Right renal pelvis (tissue), 4 donors: ENCODE measurements at regions not wholly inside any gene's neighbourhood (a gene's known extent, or its start where the extent isn't known, plus 50 kb on each side); places are given as distances from the start of the nearest gene placed in this dataset.
"Not testable (repeated sequence)": the region's sequence is repeated elsewhere in the genome, so short reads cannot be mapped to it uniquely, and the experiment has no call there.

Experiments used
- DNase-seq, 4 donors: peaks; one replicate each; pipeline ENCODE4 v3.0.0-alpha.2; 2013; ENCODE audit warnings: low read depth in 4 of 4, low spot score in 3 of 4, missing footprints in 1 of 4

DNA sequence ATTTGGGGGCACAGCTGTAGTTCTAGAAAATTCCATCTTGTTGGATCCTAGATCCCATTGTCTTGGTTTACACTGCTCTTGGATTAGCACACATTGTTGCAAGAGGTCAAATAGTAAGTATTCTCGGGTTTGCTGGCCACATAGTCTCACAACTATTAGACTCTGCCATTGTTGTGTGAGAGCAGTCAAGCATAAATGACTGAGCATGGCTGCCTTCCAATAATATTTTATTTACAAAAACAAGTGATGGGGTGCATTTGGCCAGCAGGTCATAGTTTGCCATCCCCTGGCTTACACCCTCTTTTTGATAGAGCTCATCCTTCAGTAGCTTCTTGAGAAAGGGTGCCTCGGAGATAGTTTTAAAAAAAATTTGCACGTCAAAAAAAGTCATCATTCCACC is 77.9 kb upstream of the ALX4 start:
- DNase-seq, result no peak

DNA sequence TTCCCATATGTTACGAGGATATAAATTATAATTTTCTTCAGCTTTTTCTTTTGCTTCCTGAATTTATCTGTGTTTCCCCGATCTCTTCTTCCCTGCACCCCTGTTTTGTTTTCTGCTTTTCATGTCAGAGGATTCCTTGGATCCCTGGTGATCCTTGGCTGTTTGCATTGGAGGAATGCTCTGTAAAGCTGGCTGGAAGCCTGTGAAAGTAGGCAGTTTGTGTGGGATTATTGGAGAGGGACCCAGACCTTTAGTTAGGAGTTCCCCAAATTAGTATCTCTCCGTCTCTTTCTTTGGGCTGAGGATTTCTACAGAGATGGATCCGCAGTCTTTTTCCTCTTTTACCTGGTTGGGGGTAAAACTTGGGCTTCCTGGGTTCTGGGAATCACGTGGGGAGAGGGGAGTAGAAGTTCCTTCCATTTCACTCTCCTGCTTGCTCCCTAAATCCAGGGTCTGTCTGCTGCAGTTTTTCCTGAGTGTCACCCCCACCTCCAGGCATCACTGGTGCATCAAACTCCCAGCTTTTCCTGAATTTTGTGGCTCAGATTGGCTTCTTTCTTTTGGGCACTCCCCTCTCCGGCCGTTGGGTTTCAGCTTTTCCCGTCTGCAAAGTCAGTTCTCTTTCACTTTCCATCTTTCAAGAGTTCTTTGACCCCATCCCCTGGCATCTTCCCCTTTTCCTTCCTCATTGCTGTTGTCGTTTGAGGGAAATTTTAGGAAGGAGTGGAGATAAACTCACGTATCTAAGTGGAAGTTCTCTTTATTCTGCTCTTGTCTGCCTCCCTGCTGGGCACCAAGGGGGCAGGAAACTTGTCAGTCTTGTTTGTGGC is 79.1 kb upstream of the ALX4 start:
- no peak for DNase-seq

DNA sequence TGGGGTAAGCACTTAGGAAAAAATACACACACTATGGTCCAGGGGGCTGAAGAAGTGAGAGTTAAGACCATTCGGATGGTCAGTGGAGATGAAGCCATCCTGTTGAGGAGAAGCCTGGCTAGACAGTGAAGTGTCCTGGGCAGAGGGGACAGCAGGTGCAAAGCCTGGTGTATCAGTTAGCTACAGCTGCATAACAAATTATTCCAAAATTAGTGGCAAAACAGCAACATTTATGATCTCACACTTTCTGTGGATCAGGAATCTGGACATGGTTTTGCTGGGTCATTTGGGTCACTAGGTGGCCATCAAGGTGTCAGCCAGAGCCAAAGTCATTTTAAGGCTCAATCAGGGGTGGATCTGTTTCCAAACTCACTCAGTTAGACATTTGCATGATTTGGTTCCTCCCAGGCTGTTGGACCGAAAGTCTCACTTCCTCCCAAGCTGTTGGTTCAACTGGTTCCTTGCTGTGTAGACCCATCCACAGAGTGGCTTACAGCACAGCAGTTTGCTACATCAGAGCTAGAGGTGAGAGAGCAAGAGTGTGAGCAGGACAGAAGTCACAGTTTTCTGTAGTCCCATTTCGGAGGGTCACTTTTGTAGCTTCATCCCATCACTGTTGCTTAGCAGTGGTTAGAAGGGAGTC is 80.1 kb upstream of the ALX4 start:
- no peak for DNase-seq

DNA sequence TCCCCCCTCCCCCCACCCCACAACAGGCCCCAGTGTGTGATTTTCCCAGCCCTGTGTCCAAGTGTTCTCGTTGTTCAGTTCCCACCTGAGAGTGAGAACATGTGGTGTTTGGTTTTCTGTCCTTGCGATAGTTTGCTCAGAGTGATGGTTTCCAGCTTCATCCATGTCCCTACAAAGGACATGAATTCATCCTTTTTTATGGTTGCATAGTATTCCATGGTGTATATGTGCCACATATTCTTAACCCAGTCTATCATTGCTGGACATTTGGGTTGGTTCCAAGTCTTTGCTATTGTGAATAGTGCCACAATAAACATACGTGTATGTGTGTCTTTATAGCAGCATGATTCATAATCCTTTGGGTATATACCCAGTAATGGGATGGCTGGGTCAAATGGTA is 81.1 kb upstream of the ALX4 start:
- not testable (repeated sequence) for DNase-seq

DNA sequence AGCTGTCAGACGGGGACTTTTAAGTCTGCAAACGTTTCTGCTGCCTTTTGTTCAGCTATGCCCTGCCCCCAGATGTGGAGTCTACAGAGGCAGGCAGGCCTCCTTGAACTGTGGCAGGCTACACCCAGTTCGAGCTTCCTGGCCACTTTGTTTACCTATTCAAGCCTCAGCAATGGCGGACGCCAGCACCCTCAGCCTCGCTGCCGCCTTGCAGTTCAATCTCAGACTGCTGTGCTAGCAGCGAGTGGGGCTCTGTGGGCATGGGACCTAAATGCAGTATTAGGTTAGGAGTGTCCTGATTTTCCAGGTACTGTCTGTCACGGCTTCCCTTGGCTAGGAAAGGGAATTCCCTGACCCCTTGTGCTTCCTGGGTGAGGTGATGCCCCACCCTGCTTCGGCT is 86.8 kb upstream of the ALX4 start:
- DNase-seq, result not testable (repeated sequence)

DNA sequence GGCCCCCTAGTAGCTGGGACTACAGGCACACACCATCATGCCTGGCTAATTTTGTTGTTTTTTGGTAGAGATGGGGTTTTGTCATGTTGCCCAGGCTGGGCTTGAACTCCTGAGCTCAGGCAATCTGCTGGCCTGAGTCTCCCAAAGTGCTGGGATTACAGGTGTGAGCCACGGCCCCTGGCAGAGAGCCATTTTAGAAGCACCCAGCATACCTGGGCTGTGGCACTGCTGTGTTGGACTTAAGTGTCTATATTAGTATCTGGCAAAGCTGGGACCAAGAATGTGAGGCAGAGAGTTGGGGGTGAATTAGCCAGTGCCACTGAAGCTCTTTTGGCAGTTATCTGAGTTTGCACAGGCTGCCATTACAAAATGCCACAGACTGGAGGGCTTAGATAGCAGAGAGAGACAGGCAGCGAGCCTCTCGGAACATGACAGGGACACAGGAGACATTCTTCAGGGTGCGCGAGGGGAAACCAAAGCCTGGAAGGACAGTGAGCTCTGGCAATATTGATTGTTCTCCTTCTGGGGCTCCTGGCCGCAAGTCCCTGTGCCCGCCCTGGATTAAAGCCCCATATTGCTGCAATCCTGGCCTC is 87.7 kb upstream of the ALX4 start:
- no peak for DNase-seq

DNA sequence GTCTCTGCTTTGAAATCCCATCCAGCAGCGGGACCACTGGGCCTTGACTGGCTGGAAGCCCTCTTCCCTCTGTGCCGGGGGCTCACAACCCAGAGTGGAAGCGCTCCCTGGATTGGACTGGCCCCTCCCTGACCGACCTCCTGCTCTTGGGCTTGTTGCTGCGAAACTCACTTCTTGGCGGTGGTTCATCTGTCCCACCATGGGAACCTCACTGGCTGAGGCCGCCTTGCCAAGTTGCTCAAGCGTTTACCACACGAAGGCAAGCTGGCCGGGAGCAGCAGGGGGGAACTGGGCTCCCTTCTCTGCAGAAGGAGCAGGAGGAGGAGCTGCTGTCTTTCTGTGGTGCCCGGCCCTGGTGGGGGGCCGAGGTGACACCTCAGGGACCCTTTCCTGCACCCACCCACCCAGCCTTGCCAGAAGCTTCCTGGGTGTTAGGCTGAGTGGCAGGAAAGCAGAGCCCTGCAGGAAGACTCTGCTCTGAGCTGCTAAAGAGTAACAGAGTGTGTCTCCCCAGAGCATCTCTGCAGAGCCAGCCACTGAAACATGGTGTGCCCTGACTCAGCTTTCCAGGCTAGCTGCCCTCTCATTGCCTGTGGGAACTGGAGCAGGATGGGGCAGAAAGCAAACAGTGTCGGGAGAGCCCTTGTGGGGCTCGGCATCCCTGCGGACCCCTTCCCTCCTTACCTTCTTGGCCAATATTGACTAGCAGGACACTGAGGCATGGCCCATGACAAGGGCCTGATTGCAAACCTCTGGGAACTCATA is 88.5 kb upstream of the ALX4 start:
- no peak for DNase-seq

DNA sequence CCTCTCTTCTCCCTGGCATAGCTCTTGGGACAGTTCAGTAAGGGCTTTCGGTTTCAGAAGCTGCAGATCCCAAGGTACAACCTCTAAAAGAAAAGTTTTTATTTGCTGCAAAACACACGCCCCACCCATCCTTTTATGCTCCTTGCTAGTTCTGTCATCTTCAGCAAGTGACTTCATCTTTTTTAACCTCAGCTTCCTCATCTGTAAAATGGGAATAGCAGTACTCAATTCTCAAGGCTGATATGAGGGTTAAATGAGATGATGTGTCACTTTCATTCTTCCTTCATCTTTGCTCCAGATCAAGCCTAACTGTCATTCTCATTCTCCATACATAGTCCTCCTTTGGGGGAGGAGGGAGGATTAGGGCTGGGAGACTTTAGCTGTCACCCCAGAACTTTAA is 90.0 kb upstream of the ALX4 start:
- no peak for DNase-seq

DNA sequence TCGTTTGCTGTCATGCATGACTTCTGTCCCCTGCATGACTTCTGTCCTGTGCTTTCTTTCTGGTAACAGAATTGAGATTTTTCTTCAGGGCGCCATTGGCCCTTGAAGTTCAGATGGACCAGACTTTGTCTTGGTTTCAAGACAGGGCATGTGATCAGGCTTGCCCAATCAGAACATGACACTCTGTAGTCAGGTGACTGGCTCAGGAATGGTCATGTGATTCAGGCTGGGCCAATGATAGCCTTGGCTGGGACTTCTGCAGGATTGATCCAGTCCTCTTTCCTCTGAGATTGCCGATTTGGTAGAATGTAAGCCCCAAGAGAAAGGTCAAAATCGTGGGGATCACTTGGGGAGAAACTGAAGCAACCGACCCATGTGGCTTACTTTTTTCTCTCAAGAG is 90.5 kb upstream of the ALX4 start:
- no peak for DNase-seq

DNA sequence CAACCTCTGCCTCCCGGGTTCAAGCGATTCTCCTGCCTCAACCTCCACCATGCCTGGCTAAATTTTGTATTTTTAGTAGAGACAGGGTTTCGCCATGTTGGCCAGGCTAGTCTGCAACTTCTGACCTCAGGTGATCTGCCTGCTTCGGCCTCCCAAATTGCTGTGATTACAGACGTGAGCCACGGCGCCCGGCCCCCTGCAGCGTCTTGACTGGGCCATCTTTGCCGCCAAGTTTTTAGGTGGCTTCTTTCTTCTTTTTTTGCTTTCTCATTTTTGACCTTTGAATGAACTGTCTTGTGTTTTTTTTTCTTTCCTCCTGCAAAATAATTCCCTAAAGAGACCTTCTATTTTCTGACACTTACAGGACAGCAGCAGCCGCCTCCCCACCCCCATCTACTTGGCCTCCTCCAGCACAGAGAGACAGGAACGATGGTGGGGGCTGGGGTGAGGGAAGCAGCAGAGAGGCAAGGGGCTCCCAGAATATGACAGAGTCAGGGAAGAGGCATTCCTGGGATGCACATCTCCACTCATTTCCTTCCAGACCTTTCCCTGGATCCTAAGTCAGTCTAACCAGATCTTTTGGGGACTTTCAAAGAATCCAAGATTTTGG is 92.6 kb upstream of the ALX4 start:
- no peak for DNase-seq

DNA sequence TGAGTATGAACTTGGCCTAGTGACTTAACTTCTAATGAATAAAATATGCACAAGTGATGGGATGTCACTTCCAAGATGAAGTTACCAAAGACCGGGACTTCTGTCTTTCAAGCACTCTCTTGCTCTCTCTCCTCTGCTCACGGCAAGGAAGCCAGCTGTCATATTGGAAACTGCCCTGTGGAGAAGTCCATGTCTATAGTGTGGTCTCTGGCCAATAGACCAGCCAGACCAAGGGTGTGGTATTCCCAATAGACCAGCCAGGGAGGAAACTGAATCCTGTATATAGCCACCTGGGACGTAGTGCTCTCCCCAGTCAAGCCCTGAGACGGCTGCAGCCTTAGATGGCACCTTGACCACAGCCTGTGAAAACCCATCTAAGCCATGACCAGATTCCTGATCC is 93.2 kb upstream of the ALX4 start:
- DNase-seq, result no peak

DNA sequence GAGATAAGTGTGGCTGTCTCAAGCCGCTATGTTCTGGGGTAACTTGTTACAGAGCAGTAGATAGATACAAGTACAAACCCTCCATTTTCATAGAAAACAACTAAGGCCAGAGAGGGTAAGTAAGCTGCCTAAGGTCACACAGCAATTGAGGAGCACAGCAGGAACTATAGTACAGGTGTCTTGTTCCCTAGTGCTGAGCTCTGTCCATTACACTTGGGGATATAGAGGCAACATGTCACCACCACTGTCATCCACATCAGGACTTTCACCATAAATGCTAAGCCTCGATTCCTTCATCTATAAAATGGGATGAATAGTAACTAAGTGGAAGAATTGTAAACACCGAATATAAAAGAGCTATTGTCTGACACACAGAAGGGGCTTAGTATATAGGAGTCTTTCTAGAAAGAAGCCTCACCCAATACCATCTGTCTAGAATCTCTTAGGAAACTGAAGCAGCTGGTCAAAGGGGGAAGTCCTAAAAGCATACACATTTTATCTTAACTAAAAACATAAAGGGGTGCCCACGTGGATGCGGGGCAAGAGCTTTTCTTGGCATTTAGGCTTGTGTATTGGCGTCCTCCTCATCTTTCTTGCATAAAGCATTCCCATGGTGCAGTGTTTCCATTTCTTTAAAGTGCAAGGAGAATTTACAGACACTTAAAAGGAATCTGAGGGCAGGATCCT is 93.8 kb upstream of the ALX4 start:
- DNase-seq, result no peak

DNA sequence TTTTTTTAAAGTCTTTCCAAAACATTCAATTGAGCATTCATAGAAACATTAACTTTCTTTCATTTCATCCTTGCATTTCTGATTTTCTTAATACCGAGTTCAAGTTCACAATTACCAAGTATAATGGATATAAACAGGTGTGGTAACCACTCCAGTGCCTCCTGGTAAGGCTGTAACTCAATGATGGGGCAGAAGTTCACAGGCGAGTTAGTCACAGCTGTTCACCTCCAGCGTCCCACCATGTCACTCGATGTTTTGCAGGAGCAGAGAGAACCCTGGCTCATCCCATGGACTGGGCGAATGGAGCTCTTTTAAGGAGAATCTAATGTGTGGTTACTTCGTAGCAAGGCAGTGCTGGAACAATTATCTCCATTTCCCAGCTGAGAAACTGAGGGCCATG is 94.4 kb upstream of the ALX4 start:
- no peak for DNase-seq

DNA sequence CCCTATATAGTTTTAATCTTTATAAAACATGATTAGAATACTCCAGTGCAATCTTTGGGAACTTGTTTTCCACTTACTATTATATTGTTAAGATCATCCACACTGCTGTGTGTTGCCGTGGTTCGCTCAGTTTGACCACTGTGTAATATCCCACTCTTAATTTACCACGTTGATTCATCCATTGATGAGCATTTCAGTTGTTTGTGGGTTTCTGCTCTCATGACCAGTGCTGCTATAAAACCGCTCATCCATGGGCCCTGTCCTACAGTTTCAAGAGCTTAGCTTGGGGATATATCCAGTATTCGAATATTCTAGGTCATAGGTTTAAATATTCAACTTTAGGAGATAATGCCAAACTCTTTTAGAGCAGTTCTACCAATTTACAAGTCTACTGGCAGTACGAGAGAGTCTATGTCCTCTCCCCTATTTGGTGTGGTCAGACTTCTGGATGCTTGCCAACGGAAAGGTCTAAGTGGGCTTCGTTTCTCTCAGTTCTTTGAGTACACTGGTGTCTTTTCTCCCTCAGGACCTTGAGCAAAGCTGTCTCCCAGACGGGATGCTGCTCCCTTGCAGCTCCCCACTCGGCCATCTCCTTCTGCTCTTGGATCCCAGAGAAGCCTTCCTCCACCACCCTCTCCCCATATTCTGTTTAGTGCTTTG is 94.9 kb upstream of the ALX4 start:
- no peak for DNase-seq

DNA sequence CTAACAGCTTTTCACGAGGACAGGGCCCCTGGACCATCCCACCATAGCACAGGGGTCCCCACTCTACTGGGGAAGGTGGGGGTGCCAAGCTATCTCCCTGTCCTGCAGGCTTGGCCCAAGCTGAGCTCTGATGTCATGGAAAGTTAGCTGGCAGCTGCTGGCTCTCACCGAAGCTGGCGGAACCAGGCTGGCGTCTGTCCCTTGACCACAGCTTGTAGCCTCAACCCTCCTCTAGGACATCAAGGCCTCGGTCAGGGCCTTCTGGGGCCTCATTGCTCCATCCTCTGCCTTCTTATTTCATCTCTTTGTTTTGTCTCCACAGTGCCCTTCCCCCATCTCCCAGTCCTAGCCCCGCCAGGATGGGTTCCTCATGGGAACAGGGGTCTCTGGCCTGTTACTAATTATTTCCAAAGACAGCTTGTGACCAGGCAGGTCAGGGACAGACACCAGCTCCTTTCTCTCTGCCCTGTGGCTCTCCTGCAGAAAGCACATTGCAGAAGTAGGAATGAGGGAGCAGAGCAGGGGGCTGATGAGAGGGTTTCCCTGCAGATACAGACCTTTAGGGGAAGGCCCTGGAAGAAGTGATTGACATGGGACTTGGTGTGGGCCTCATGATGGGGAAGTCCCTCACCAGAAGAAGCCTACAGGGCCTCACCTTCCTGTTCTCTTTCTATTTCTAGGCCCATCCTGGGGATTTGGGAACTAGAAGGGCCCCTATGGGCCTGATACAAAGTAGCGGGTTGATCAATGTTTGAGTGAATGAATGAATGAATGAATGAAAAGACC is 97.5 kb upstream of the ALX4 start:
- no peak for DNase-seq

DNA sequence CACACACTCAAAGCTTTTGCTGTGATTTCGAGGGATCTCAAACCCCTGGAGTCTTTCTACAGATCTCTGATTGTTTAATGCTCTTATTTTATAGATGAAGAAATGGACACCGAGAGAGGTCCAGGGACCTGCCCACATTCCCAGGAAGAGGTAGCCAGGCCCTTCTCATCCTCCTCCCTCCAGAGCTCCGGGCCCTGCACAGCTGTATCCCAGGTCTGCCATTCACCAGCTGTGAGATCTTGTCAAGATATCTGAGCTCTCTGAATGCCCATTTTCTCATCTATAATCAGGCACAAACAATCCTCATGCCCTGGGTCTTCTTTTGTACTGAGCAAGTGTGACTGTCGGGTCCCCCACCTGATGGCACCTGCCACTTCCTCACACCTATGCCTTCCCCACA is 98.2 kb upstream of the ALX4 start:
- DNase-seq, result no peak

DNA sequence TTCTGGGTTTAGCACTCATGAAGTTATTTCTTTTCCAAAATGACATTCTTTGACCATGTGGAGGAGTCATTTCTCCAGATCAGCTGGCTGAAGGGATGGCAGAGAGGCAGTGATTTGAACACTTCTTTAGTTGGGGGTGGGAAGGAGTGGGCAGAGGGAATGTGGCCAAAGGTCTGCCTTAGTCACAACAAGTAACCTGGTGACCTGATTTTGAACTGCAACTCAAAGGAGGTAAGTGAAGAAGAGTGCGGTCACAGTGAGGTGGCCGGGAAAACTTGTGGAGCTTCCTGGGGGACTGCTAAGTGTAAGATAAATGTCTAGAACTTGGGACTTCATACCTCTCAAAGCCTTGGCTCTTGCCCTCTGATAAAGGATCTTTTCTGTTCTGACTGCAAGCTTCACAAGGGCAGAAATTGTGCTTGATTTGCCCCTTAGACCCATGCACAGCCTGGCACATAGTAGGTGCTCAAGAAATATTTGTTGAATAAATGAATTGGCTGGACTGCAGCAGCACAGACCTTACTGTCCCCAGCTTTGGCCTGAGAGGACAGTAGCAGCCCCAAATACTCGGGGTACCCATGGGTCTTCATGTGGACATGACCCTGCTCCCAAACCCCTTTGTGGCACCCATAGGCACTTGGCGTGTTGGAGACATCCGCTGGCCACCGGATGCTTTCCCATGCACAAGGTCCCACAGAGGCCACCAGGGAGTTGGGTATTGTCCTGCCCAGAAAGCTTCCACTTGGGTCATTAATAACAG is 99.0 kb upstream of the ALX4 start:
- DNase-seq, result no peak

DNA sequence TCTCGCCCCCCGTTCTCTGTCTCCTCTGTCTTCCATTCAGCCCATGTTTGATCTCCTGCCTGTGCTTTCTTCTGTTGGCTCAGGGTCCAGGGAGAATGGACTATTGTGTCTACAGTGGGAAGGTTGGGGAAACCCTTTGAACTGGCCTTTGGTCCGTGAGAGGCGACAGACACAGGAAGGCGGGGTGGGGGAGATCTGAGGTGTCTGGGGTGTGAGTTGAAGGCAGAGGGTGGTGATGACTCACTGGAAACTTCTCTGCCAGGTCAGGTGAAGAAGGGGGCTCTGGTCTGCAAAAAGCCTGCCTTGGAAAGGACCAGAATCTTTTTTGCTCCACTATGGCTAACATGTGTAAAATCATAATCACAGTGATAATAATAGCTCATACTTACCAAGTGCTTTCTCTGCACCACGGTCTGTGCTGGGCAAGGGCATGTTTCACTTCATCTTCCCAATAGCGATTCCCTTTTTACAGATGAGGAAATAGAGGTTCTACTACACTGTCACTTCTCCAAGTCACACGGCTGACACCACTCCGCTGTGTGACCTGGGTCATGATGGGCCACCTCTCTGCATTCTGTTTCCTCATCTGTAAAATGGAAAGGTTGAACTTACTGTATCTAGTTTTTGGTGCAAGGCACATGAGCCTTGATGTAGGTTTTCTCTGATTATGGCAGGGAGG is 99.8 kb upstream of the ALX4 start:
- DNase-seq, result no peak
